GM13976 (cell line): ENCODE measurements at regions not wholly inside any gene's neighbourhood (a gene's known extent, or its start where the extent isn't known, plus 50 kb on each side); places are given as distances from the start of the nearest gene placed in this dataset.

Source experiments
- DNase-seq: peaks from one replicate; pipeline ENCODE4 v3.0.0; 2012; ENCODE audit warnings: low spot score
- CTCF ChIP-seq: IDR thresholded peaks from 2 replicates; pipeline ENCODE4 v1.5.1; 2012; ENCODE audit warnings: borderline replicate concordance, mild to moderate bottlenecking; ENCODE audit not compliant: insufficient read depth; ENCODE audit errors: extremely low read depth, missing control alignments, control extremely low read depth
- in situ Hi-C: fragments of 300-500 bp; cut with MboI; formaldehyde crosslinking; loops from one replicate; pipeline ENCODE4 v1.12.0; 2022; ENCODE audit warnings: low sequenced_read_pairs, mixed read lengths, inconsistent platforms; ENCODE audit not compliant: unreplicated experiment

GRCh38 chr10:21264271-21264670, 261.2 kb downstream of the SKIDA1 start:
- DNase-seq = no peak
- no peak for TF ChIP-seq CTCF
- in situ Hi-C loops = loop anchor here (25.0 kb wide), 1 partner anchor 402 kb away; no protein-coding TSS in a partner anchor

- in situ Hi-C loops = loop anchor here (25.0 kb wide), 1 partner anchor 402 kb away; no protein-coding TSS in a partner anchor
- no peak for DNase-seq
- no peak for TF ChIP-seq CTCF
Measured at GRCh38 chr10:21263839-21264238, 261.6 kb downstream of the SKIDA1 start.

GRCh38 chr10:21263263-21263803, 262.1 kb downstream of the SKIDA1 start:
- DNase-seq = no peak
- no peak for TF ChIP-seq CTCF
- in situ Hi-C loops = loop anchor here (25.0 kb wide), 1 partner anchor 401 kb away; no protein-coding TSS in a partner anchor

- in situ Hi-C loops = loop anchor here (25.0 kb wide), 1 partner anchor 400 kb away; no protein-coding TSS in a partner anchor
- TF ChIP-seq CTCF = no peak
- DNase-seq = no peak
Measured at GRCh38 chr10:21261842-21262294, 263.6 kb downstream of the SKIDA1 start.

GRCh38 chr10:21260506-21261149, 264.9 kb downstream of the SKIDA1 start:
- in situ Hi-C loops = loop anchor here (25.0 kb wide), 1 partner anchor 398 kb away; no protein-coding TSS in a partner anchor
- no peak for TF ChIP-seq CTCF
- DNase-seq = no peak

- in situ Hi-C loops = loop anchor here (25.0 kb wide), 1 partner anchor 398 kb away; no protein-coding TSS in a partner anchor
- DNase-seq = no peak
- TF ChIP-seq CTCF = no peak
Measured at GRCh38 chr10:21260066-21260465, 265.4 kb downstream of the SKIDA1 start.
